HEK293 (cell line): ENCODE measurements at regions not wholly inside any gene's neighbourhood (a gene's known extent, or its start where the extent isn't known, plus 50 kb on each side); places are given as distances from the start of the nearest gene placed in this dataset.

ENCODE experiments used
- EGR2 ChIP-seq: fragments of 450-650 bp; formaldehyde crosslinking; IDR thresholded peaks from 2 replicates; pipeline ENCODE4 v1.5.1; 2016; ENCODE audit warnings: low read depth, missing biosample characterization, missing genetic modification characterization
- HIC1 ChIP-seq: fragments of 450-650 bp; formaldehyde crosslinking; IDR thresholded peaks from 2 replicates; pipeline ENCODE4 v1.5.1; 2016; ENCODE audit warnings: missing biosample characterization, missing genetic modification characterization
- KLF1 ChIP-seq: fragments of 450-650 bp; formaldehyde crosslinking; IDR thresholded peaks from 2 replicates; pipeline ENCODE4 v1.5.1; 2016; ENCODE audit warnings: missing biosample characterization, missing genetic modification characterization
- PATZ1 ChIP-seq: fragments of 450-650 bp; formaldehyde crosslinking; IDR thresholded peaks from 2 replicates; pipeline ENCODE4 v1.5.1; 2016; ENCODE audit warnings: missing biosample characterization, missing genetic modification characterization
- PBX3 ChIP-seq: sonication (generic); formaldehyde crosslinking; IDR thresholded peaks from 2 replicates; pipeline ENCODE4 v1.8.1; 2022; ENCODE audit warnings: mild to moderate bottlenecking, moderate library complexity, missing genetic modification reagents
- SALL2 ChIP-seq: fragments of 450-650 bp; formaldehyde crosslinking; IDR thresholded peaks from 2 replicates; pipeline ENCODE4 v1.5.0; 2017; ENCODE audit warnings: missing biosample characterization, mild to moderate bottlenecking, missing genetic modification characterization, borderline replicate concordance
- SCRT2 ChIP-seq: fragments of 450-650 bp; formaldehyde crosslinking; IDR thresholded peaks from 2 replicates; pipeline ENCODE4 v1.5.1; 2016; ENCODE audit warnings: missing biosample characterization, missing genetic modification characterization
- SP3 ChIP-seq: fragments of 450-650 bp; formaldehyde crosslinking; IDR thresholded peaks from 2 replicates; pipeline ENCODE4 v1.5.1; 2016; ENCODE audit warnings: missing biosample characterization, missing genetic modification characterization
- YY1 ChIP-seq: fragments of 450-650 bp; formaldehyde crosslinking; IDR thresholded peaks from 2 replicates; pipeline ENCODE4 v1.5.1; 2018; ENCODE audit warnings: missing biosample characterization, missing genetic modification characterization
- ZBTB17 ChIP-seq: fragments of 450-650 bp; formaldehyde crosslinking; IDR thresholded peaks from 2 replicates; pipeline ENCODE4 v1.5.1; 2016; ENCODE audit warnings: missing biosample characterization, missing genetic modification characterization
- ZBTB20 ChIP-seq: fragments of 450-650 bp; formaldehyde crosslinking; IDR thresholded peaks from 2 replicates; pipeline ENCODE4 v1.5.1; 2016; ENCODE audit warnings: missing biosample characterization, missing genetic modification characterization
- ZBTB21 ChIP-seq: fragments of 450-650 bp; formaldehyde crosslinking; IDR thresholded peaks from 2 replicates; pipeline ENCODE4 v1.5.1; 2017; ENCODE audit warnings: missing biosample characterization, missing genetic modification characterization
- ZBTB48 ChIP-seq: fragments of 450-650 bp; formaldehyde crosslinking; IDR thresholded peaks from 2 replicates; pipeline ENCODE4 v1.5.1; 2016; ENCODE audit warnings: missing biosample characterization, missing genetic modification characterization
- ZBTB7A ChIP-seq: fragments of 450-650 bp; formaldehyde crosslinking; IDR thresholded peaks from 2 replicates; pipeline ENCODE4 v1.5.1; 2016; ENCODE audit warnings: low read depth, missing biosample characterization, missing genetic modification characterization
- ZNF146 ChIP-seq: fragments of 450-650 bp; formaldehyde crosslinking; IDR thresholded peaks from 2 replicates; pipeline ENCODE4 v1.5.1; 2016; ENCODE audit warnings: missing biosample characterization, missing genetic modification characterization
- ZNF223 ChIP-seq: fragments of 450-650 bp; formaldehyde crosslinking; IDR thresholded peaks from 2 replicates; pipeline ENCODE4 v1.5.1; 2016; ENCODE audit warnings: missing biosample characterization, missing genetic modification characterization
- ZNF280C ChIP-seq: fragments of 450-650 bp; formaldehyde crosslinking; IDR thresholded peaks from 2 replicates; pipeline ENCODE4 v1.5.1; 2016; ENCODE audit warnings: missing biosample characterization, missing genetic modification characterization
- ZNF416 ChIP-seq: fragments of 450-650 bp; formaldehyde crosslinking; IDR thresholded peaks from 2 replicates; pipeline ENCODE4 v1.5.1; 2016; ENCODE audit warnings: missing biosample characterization, missing genetic modification characterization
- ZNF423 ChIP-seq: fragments of 450-650 bp; formaldehyde crosslinking; IDR thresholded peaks from 2 replicates; pipeline ENCODE4 v1.5.1; 2016; ENCODE audit warnings: missing biosample characterization, missing genetic modification characterization
- ZNF473 ChIP-seq: fragments of 450-650 bp; formaldehyde crosslinking; IDR thresholded peaks from 2 replicates; pipeline ENCODE4 v1.5.1; 2017; ENCODE audit warnings: missing biosample characterization, missing genetic modification characterization
- ZNF48 ChIP-seq: fragments of 450-650 bp; formaldehyde crosslinking; IDR thresholded peaks from 2 replicates; pipeline ENCODE4 v1.5.1; 2016; ENCODE audit warnings: missing biosample characterization, missing genetic modification characterization
- ZNF544 ChIP-seq: fragments of 450-650 bp; formaldehyde crosslinking; IDR thresholded peaks from 2 replicates; pipeline ENCODE4 v1.5.0; 2017; ENCODE audit warnings: missing biosample characterization, missing genetic modification characterization
- ZNF600 ChIP-seq: fragments of 450-650 bp; formaldehyde crosslinking; IDR thresholded peaks from 2 replicates; pipeline ENCODE4 v1.5.1; 2016; ENCODE audit warnings: missing biosample characterization, missing genetic modification characterization
- ZNF704 ChIP-seq: fragments of 450-650 bp; formaldehyde crosslinking; IDR thresholded peaks from 2 replicates; pipeline ENCODE4 v1.5.1; 2016; ENCODE audit warnings: missing biosample characterization, missing genetic modification characterization
- ZNF747 ChIP-seq: fragments of 450-650 bp; formaldehyde crosslinking; IDR thresholded peaks from 2 replicates; pipeline ENCODE4 v1.5.1; 2016; ENCODE audit warnings: missing biosample characterization, missing genetic modification characterization
- ZNF76 ChIP-seq: fragments of 450-650 bp; formaldehyde crosslinking; IDR thresholded peaks from 2 replicates; pipeline ENCODE4; 2016; ENCODE audit warnings: low read depth, missing biosample characterization, missing genetic modification characterization, borderline replicate concordance
- ZNF768 ChIP-seq: fragments of 450-650 bp; formaldehyde crosslinking; IDR thresholded peaks from 2 replicates; pipeline ENCODE4 v1.5.1; 2018; ENCODE audit warnings: missing biosample characterization, mild to moderate bottlenecking, missing genetic modification characterization
- ZNF785 ChIP-seq: fragments of 450-650 bp; formaldehyde crosslinking; IDR thresholded peaks from 2 replicates; pipeline ENCODE4 v1.5.1; 2016; ENCODE audit warnings: missing biosample characterization, missing genetic modification characterization
- ZSCAN23 ChIP-seq: fragments of 450-650 bp; formaldehyde crosslinking; IDR thresholded peaks from 2 replicates; pipeline ENCODE4 v1.5.1; 2016; ENCODE audit warnings: missing biosample characterization, missing genetic modification characterization
- ZSCAN5A ChIP-seq: fragments of 450-650 bp; formaldehyde crosslinking; IDR thresholded peaks from 2 replicates; pipeline ENCODE4 v1.5.1; 2016; ENCODE audit warnings: missing biosample characterization, missing genetic modification characterization

GRCh38 chr1:65066766-65067490, 81.1 kb upstream of the AK4 start (continued):
- TF ChIP-seq PBX3 (CRISPR knock-in tag) (peak; percentile 41; the same call in 1 of the 2 replicates), ZNF280C (tag by site-specific recombination) (no peak), ZNF48 (tag by site-specific recombination) (no peak), ZSCAN23 (tag by site-specific recombination) (no peak), ZNF785 (tag by site-specific recombination) (0 out of 2 replicates have a peak, but pooled peaks have one; percentile 18), YY1 (tag by site-specific recombination) (no peak), SALL2 (tag by site-specific recombination) (no peak), ZBTB48 (peak; percentile 98), SCRT2 (no peak), HIC1 (tag by site-specific recombination) (peak; percentile 80), EGR2 (peak; percentile 94), ZNF704 (no peak), ZBTB17 (tag by site-specific recombination) (peak; percentile 37; the same call in 1 of the 2 replicates), ZNF223 (tag by site-specific recombination) (no peak), SP3 (peak; percentile 92), PATZ1 (peak; percentile 96), ZSCAN5A (tag by site-specific recombination) (no peak), KLF1 (tag by site-specific recombination) (peak; percentile 89), ZBTB20 (tag by site-specific recombination) (peak; percentile 69; the same call in 1 of the 2 replicates), ZBTB21 (tag by site-specific recombination) (no peak), ZNF768 (no peak), ZNF473 (tag by site-specific recombination) (no peak), ZNF600 (tag by site-specific recombination) (peak; percentile 83), ZNF544 (tag by site-specific recombination) (no peak), ZBTB7A (peak; percentile 26; the same call in 1 of the 2 replicates), ZNF146 (no peak), ZNF416 (tag by site-specific recombination) (no peak), ZNF423 (tag by site-specific recombination) (peak; percentile 94), ZNF76 (tag by site-specific recombination) (peak; percentile 52), ZNF747 (no peak)
